ENCODE measurements at regions not wholly inside any gene's neighbourhood (a gene's known extent, or its start where the extent isn't known, plus 50 kb on each side); places are given as distances from the start of the nearest gene placed in this dataset.

- TF ChIP-seq CTCF (IDR thresholded peaks at IDR 0.05; ENCODE audit: poor library complexity, severe bottlenecking) (peak; percentile 86), SMC3 (conservative IDR thresholded peaks at IDR 0.05; ENCODE audit: poor library complexity) (peak; percentile 86), POLR2AphosphoS5 (IDR thresholded peaks at IDR 0.05) (no peak), EP300 (conservative IDR thresholded peaks at IDR 0.05; ENCODE audit: poor library complexity, severe bottlenecking) (no peak), EZH2 (IDR thresholded peaks at IDR 0.05; ENCODE audit: borderline replicate concordance, insufficient read depth, low read length, poor library complexity, severe bottlenecking) (no peak), REST (IDR thresholded peaks at IDR 0.05; ENCODE audit: borderline replicate concordance) (no peak), TAF1 (IDR thresholded peaks at IDR 0.05; ENCODE audit: low read depth) (no peak), RAD21 (conservative IDR thresholded peaks at IDR 0.05) (peak; percentile 88), MXI1 (conservative IDR thresholded peaks at IDR 0.05; ENCODE audit: poor library complexity, severe bottlenecking) (no peak)
These were observed 245.4 kb downstream of the MPDZ start for GRCh38 chr9:13033959-13034693.

Measured in neural cell (in vitro differentiated cells).